Transverse colon (tissue), 3 donors: ENCODE measurements at regions not wholly inside any gene's neighbourhood (a gene's known extent, or its start where the extent isn't known, plus 50 kb on each side); places are given as distances from the start of the nearest gene placed in this dataset.

Experiments used
- CTCF ChIP-seq, 5 experiments: fragments of 200-600 bp in 3 of 5; fragments of 450-650 bp in 2 of 5; sonication (generic) in 3 of 5; IDR thresholded peaks; 1 replicate in 2 of 5; 2 replicates in 3 of 5; pipeline ENCODE4 v1.5.1; 2016 to 2017; ENCODE audit warnings: antibody characterized with exemption in 5 of 5, inconsistent platforms in 3 of 5, mild to moderate bottlenecking in 2 of 5, moderate library complexity in 1 of 5
- EP300 ChIP-seq: sonication (generic); formaldehyde crosslinking; IDR thresholded peaks from one replicate; pipeline ENCODE4 v1.6.1; 2017; ENCODE audit warnings: antibody characterized with exemption, low read depth
- POLR2A ChIP-seq: fragments of 450-650 bp; IDR thresholded peaks from one replicate; pipeline ENCODE4 v1.6.1; 2016; ENCODE audit warnings: antibody characterized with exemption, mild to moderate bottlenecking, moderate library complexity

GRCh38 chr3:187952849-187953248 is 201.1 kb upstream of the LPP start:
- TF ChIP-seq CTCF (IDR thresholded peaks at IDR 0.05) (no peak), POLR2A (no peak), EP300 (no peak)
